KOPT-K1 (cell line): ENCODE measurements at regions not wholly inside any gene's neighbourhood (a gene's known extent, or its start where the extent isn't known, plus 50 kb on each side); places are given as distances from the start of the nearest gene placed in this dataset.

ENCODE experiments used
- H3K27ac ChIP-seq: fragments of 200-600 bp; sonication (generic); 2 replicates; pipeline ENCODE4 v1.5.1; 2016; ENCODE audit warnings: antibody characterized with exemption, mild to moderate bottlenecking, low read depth, low read length; ENCODE audit not compliant: poor library complexity, severe bottlenecking
- H3K36me3 ChIP-seq: fragments of 200-600 bp; sonication (generic); 2 replicates; pipeline ENCODE4 v1.5.1; 2017; ENCODE audit warnings: antibody characterized with exemption, mild to moderate bottlenecking, low read length, moderate library complexity; ENCODE audit not compliant: insufficient read depth
- H3K9me3 ChIP-seq: fragments of 200-600 bp; sonication (generic); 2 replicates; pipeline ENCODE4 v1.5.1; 2017; ENCODE audit warnings: antibody characterized with exemption, low read length, mild to moderate bottlenecking; ENCODE audit not compliant: insufficient read depth, poor library complexity, severe bottlenecking

- H3K27ac ChIP-seq, result no peak overlapping the region
- H3K36me3 ChIP-seq, result no peaks in the 10 kb centered on the region
- no peaks in the 10 kb centered on the region for H3K9me3 ChIP-seq
Measured at GRCh38 chr12:130246560-130246959, 84.3 kb downstream of the FZD10 start.

GRCh38 chr12:130247634-130248237 is 85.5 kb downstream of the FZD10 start:
- Histone ChIP-seq H3K27ac (no peak overlapping the region), H3K36me3 (no peaks in the 10 kb centered on the region), H3K9me3 (no peaks in the 10 kb centered on the region)

- no peaks in the 10 kb centered on the region for H3K36me3 ChIP-seq
- no peak overlapping the region for H3K27ac ChIP-seq
- H3K9me3 ChIP-seq, result no peaks in the 10 kb centered on the region
Measured at GRCh38 chr12:130249376-130249775, 87.1 kb downstream of the FZD10 start.

GRCh38 chr12:130251236-130251780 is 86.4 kb upstream of the PIWIL1 start:
- H3K9me3 ChIP-seq, result no peaks in the 10 kb centered on the region
- H3K27ac ChIP-seq, result no peak overlapping the region
- H3K36me3 ChIP-seq, result no peaks in the 10 kb centered on the region

- no peak overlapping the region for H3K27ac ChIP-seq
- no peaks in the 10 kb centered on the region for H3K36me3 ChIP-seq
- H3K9me3 ChIP-seq, result no peaks in the 10 kb centered on the region
Measured at GRCh38 chr12:130253866-130254265, 83.8 kb upstream of the PIWIL1 start.

GRCh38 chr12:130254461-130255276 is 83.0 kb upstream of the PIWIL1 start:
- Histone ChIP-seq H3K36me3 (no peaks in the 10 kb centered on the region), H3K27ac (no peak overlapping the region), H3K9me3 (no peaks in the 10 kb centered on the region)

GRCh38 chr12:130258863-130259262 is 78.8 kb upstream of the PIWIL1 start:
- no peaks in the 10 kb centered on the region for H3K9me3 ChIP-seq
- no peak overlapping the region for H3K27ac ChIP-seq
- no peaks in the 10 kb centered on the region for H3K36me3 ChIP-seq

- H3K9me3 ChIP-seq, result no peaks in the 10 kb centered on the region
- H3K36me3 ChIP-seq, result no peaks in the 10 kb centered on the region
- no peak overlapping the region for H3K27ac ChIP-seq
Measured at GRCh38 chr12:130263025-130263424, 74.7 kb upstream of the PIWIL1 start.

- no peak overlapping the region for H3K27ac ChIP-seq
- no peaks in the 10 kb centered on the region for H3K36me3 ChIP-seq
- no peaks in the 10 kb centered on the region for H3K9me3 ChIP-seq
Measured at GRCh38 chr12:130263996-130264395, 73.7 kb upstream of the PIWIL1 start.

GRCh38 chr12:130266751-130267150 is 70.9 kb upstream of the PIWIL1 start:
- Histone ChIP-seq H3K36me3 (no peaks in the 10 kb centered on the region), H3K27ac (no peak overlapping the region), H3K9me3 (no peaks in the 10 kb centered on the region)

- peaks cover 16% of the 10 kb centered on the region for H3K9me3 ChIP-seq
- no peak overlapping the region for H3K27ac ChIP-seq
- H3K36me3 ChIP-seq, result no peaks in the 10 kb centered on the region
Measured at GRCh38 chr12:130280231-130280630, 57.5 kb upstream of the PIWIL1 start.

GRCh38 chr12:130280742-130281141 is 56.9 kb upstream of the PIWIL1 start:
- Histone ChIP-seq H3K27ac (no peak overlapping the region), H3K9me3 (peaks cover 17% of the 10 kb centered on the region), H3K36me3 (no peaks in the 10 kb centered on the region)

GRCh38 chr12:130281153-130281799 is 56.4 kb upstream of the PIWIL1 start:
- no peak overlapping the region for H3K27ac ChIP-seq
- H3K9me3 ChIP-seq, result peaks cover 17% of the 10 kb centered on the region
- no peaks in the 10 kb centered on the region for H3K36me3 ChIP-seq

GRCh38 chr12:130286041-130286440 is 51.6 kb upstream of the PIWIL1 start:
- H3K27ac ChIP-seq, result no peak overlapping the region
- H3K36me3 ChIP-seq, result no peaks in the 10 kb centered on the region
- peaks cover 17% of the 10 kb centered on the region for H3K9me3 ChIP-seq

- H3K36me3 ChIP-seq, result no peaks in the 10 kb centered on the region
- H3K9me3 ChIP-seq, result peaks cover 20% of the 10 kb centered on the region
Measured at GRCh38 chr12:130286741-130287440, 50.8 kb upstream of the PIWIL1 start.

More at GRCh38 chr12:130286741-130287440, 50.8 kb upstream of the PIWIL1 start:
- no peak overlapping the region for H3K27ac ChIP-seq
